ENCODE measurements at regions not wholly inside any gene's neighbourhood (a gene's known extent, or its start where the extent isn't known, plus 50 kb on each side); places are given as distances from the start of the nearest gene placed in this dataset.

- Histone ChIP-seq H3K4me1 (ENCODE audit: control insufficient read depth, insufficient read depth, low read length) (peaks cover 7% of the 10 kb centered on the region), H3K27me3 (replicated peaks; ENCODE audit: control insufficient read depth, insufficient read depth, low read length) (no peaks in the 10 kb centered on the region), H3K9me3 (ENCODE audit: control insufficient read depth, low read length) (no peaks in the 10 kb centered on the region), H3K9ac (ENCODE audit: low read length) (no peak overlapping the region), H3K4me3 (ENCODE audit: low read length) (no peak overlapping the region), H3K36me3 (ENCODE audit: control insufficient read depth, insufficient read depth, low read length, severe bottlenecking) (no peaks in the 10 kb centered on the region)
- no peak for DNase-seq (ENCODE audit: low read depth)
Observed at GRCh38 chr4:157992948-157993839, 179.6 kb downstream of the GASK1B start.

DNA sequence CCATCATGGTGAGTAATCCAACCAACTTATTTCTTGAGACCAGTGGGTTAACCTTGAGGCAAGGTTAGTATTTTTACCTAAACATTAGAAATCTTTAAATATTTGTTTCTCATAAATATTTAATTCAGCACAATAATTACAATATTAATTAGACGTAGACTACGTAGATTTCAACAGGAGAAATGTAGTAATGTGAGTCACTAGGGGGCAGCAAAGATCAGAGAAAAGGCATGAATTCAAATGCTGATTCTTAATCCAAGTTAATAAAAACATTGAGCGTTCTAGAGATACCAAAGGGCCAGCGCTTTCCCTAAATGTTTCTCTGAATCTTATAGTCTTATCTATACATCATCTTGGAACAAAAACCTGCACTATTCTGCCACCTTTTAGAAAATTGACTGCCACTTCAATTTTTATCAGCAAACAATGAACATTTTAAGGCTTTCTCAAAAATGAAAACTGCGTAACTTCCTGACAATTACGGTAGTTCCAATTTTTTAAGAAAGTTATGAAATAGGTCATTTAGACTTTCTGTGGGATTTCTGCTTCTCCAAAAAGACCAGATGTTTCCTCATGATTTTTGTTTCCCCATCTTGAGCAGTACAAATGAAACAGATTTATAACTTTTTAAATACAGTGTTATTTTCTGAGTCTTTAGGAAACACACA lies 180.7 kb downstream of the GASK1B start:
- no peaks in the 10 kb centered on the region for H3K9me3 ChIP-seq (ENCODE audit: control insufficient read depth, low read length)
- peak overlapping the region; percentile 81 for H3K4me3 ChIP-seq (ENCODE audit: low read length)
- peak overlapping the region; percentile 78 for H3K9ac ChIP-seq (ENCODE audit: low read length)
- H3K27me3 ChIP-seq (replicated peaks; ENCODE audit: control insufficient read depth, insufficient read depth, low read length): no peaks in the 10 kb centered on the region
- no peaks in the 10 kb centered on the region for H3K36me3 ChIP-seq (ENCODE audit: control insufficient read depth, insufficient read depth, low read length, severe bottlenecking)
- peaks cover 7% of the 10 kb centered on the region for H3K4me1 ChIP-seq (ENCODE audit: control insufficient read depth, insufficient read depth, low read length)
- peak; percentile 94 for DNase-seq (ENCODE audit: low read depth)

- DNase-seq (ENCODE audit: low read depth): no peak
Observed at GRCh38 chr4:157988641-157989040, 184.2 kb downstream of the GASK1B start.

GRCh38 chr4:157984285-157984911 lies 188.4 kb downstream of the GASK1B start:
- no peaks in the 10 kb centered on the region for H3K9me3 ChIP-seq (ENCODE audit: control insufficient read depth, low read length)
- H3K9ac ChIP-seq (ENCODE audit: low read length): no peak overlapping the region
- H3K36me3 ChIP-seq (ENCODE audit: control insufficient read depth, insufficient read depth, low read length, severe bottlenecking): no peaks in the 10 kb centered on the region
- no peak for DNase-seq (ENCODE audit: low read depth)
- H3K4me3 ChIP-seq (ENCODE audit: low read length): no peak overlapping the region
- no peaks in the 10 kb centered on the region for H3K4me1 ChIP-seq (ENCODE audit: control insufficient read depth, insufficient read depth, low read length)
- H3K27me3 ChIP-seq (replicated peaks; ENCODE audit: control insufficient read depth, insufficient read depth, low read length): no peaks in the 10 kb centered on the region

More at GRCh38 chr4:157988641-157989040, 184.2 kb downstream of the GASK1B start:
- H3K4me3 ChIP-seq (ENCODE audit: low read length): no peak overlapping the region
- H3K9me3 ChIP-seq (ENCODE audit: control insufficient read depth, low read length): no peaks in the 10 kb centered on the region
- H3K4me1 ChIP-seq (ENCODE audit: control insufficient read depth, insufficient read depth, low read length): peaks cover 7% of the 10 kb centered on the region
- no peak overlapping the region for H3K9ac ChIP-seq (ENCODE audit: low read length)
- H3K36me3 ChIP-seq (ENCODE audit: control insufficient read depth, insufficient read depth, low read length, severe bottlenecking): no peaks in the 10 kb centered on the region
- H3K27me3 ChIP-seq (replicated peaks; ENCODE audit: control insufficient read depth, insufficient read depth, low read length): no peaks in the 10 kb centered on the region

GRCh38 chr4:157983300-157983699 lies 189.5 kb downstream of the GASK1B start:
- H3K4me3 ChIP-seq (ENCODE audit: low read length): no peak overlapping the region
- H3K36me3 ChIP-seq (ENCODE audit: control insufficient read depth, insufficient read depth, low read length, severe bottlenecking): no peaks in the 10 kb centered on the region
- H3K9ac ChIP-seq (ENCODE audit: low read length): no peak overlapping the region
- no peaks in the 10 kb centered on the region for H3K4me1 ChIP-seq (ENCODE audit: control insufficient read depth, insufficient read depth, low read length)
- no peak for DNase-seq (ENCODE audit: low read depth)
- no peaks in the 10 kb centered on the region for H3K9me3 ChIP-seq (ENCODE audit: control insufficient read depth, low read length)
- no peaks in the 10 kb centered on the region for H3K27me3 ChIP-seq (replicated peaks; ENCODE audit: control insufficient read depth, insufficient read depth, low read length)

- no peak for DNase-seq (ENCODE audit: low read depth)
- no peak overlapping the region for H3K9ac ChIP-seq (ENCODE audit: low read length)
- H3K4me3 ChIP-seq (ENCODE audit: low read length): no peak overlapping the region
- H3K4me1 ChIP-seq (ENCODE audit: control insufficient read depth, insufficient read depth, low read length): no peaks in the 10 kb centered on the region
- no peaks in the 10 kb centered on the region for H3K36me3 ChIP-seq (ENCODE audit: control insufficient read depth, insufficient read depth, low read length, severe bottlenecking)
- no peaks in the 10 kb centered on the region for H3K9me3 ChIP-seq (ENCODE audit: control insufficient read depth, low read length)
- no peaks in the 10 kb centered on the region for H3K27me3 ChIP-seq (replicated peaks; ENCODE audit: control insufficient read depth, insufficient read depth, low read length)
Observed at GRCh38 chr4:157980158-157980557, 192.7 kb downstream of the GASK1B start.

DNA sequence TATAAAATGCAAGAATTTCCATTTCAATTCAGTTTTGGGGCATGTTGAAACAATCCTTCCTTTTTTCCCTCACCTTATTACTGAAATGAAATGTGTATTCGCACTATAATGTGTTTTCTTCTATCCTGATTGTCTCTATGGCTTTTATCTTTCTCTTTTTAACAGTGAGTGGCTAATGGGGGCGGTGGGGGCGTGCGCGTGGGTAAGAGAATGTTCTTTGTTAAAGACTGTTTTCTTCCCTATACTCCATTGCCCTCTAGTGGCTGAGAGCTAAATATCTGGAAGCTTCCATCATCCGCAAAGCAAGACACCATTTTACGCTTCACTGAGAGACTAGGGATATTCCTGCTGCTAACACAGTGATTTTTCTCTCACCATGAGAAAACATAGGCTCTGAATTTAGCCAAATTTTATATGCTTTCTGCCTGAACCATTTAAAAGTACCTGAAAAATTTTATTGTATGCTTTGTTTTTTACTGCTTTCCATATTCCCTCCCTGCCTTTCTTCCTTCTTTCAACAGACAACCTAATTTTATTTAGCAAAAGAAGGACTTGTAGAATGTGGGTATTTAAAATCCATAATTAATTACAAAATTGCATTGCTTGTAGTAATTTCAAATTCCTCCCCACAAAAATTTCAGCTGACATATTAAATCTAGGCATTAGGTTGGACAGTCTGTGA lies 194.0 kb downstream of the GASK1B start:
- no peaks in the 10 kb centered on the region for H3K9me3 ChIP-seq (ENCODE audit: control insufficient read depth, low read length)
- peak overlapping the region; percentile 66 for H3K4me3 ChIP-seq (ENCODE audit: low read length)
- H3K27me3 ChIP-seq (replicated peaks; ENCODE audit: control insufficient read depth, insufficient read depth, low read length): no peaks in the 10 kb centered on the region
- DNase-seq (ENCODE audit: low read depth): peak; percentile 89
- peak overlapping the region; percentile 41 for H3K9ac ChIP-seq (ENCODE audit: low read length)
- no peaks in the 10 kb centered on the region for H3K4me1 ChIP-seq (ENCODE audit: control insufficient read depth, insufficient read depth, low read length)
- H3K36me3 ChIP-seq (ENCODE audit: control insufficient read depth, insufficient read depth, low read length, severe bottlenecking): no peaks in the 10 kb centered on the region

DNA sequence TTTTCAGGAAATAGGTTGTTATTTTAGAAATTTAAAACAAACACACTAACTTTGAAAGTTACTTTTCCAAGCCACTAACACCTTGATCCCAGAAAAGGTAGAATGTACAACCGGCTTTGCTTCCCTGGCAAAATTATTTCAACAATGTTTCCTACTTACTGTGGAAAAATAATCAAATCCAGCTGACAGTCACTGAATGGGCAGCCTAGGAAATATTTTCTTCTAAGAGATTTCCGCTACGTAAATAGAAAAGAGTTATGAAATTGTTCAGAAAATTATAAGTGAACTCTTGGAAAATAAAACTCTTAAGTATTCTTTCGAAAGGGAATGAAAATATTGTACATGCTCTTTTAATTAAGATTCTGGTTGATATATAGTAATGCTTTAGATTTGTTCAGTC lies 195.7 kb downstream of the GASK1B start:
- Histone ChIP-seq H3K27me3 (replicated peaks; ENCODE audit: control insufficient read depth, insufficient read depth, low read length) (no peaks in the 10 kb centered on the region), H3K9ac (ENCODE audit: low read length) (no peak overlapping the region), H3K4me3 (ENCODE audit: low read length) (no peak overlapping the region), H3K9me3 (ENCODE audit: control insufficient read depth, low read length) (no peaks in the 10 kb centered on the region), H3K36me3 (ENCODE audit: control insufficient read depth, insufficient read depth, low read length, severe bottlenecking) (no peaks in the 10 kb centered on the region), H3K4me1 (ENCODE audit: control insufficient read depth, insufficient read depth, low read length) (no peaks in the 10 kb centered on the region)
- DNase-seq (ENCODE audit: low read depth): peak; percentile 82

GRCh38 chr4:157973297-157973696 lies 199.5 kb downstream of the GASK1B start:
- Histone ChIP-seq H3K4me1 (ENCODE audit: control insufficient read depth, insufficient read depth, low read length) (no peaks in the 10 kb centered on the region), H3K9ac (ENCODE audit: low read length) (no peak overlapping the region), H3K9me3 (ENCODE audit: control insufficient read depth, low read length) (no peaks in the 10 kb centered on the region), H3K4me3 (ENCODE audit: low read length) (no peak overlapping the region), H3K27me3 (replicated peaks; ENCODE audit: control insufficient read depth, insufficient read depth, low read length) (no peaks in the 10 kb centered on the region), H3K36me3 (ENCODE audit: control insufficient read depth, insufficient read depth, low read length, severe bottlenecking) (no peaks in the 10 kb centered on the region)
- no peak for DNase-seq (ENCODE audit: low read depth)

DNA sequence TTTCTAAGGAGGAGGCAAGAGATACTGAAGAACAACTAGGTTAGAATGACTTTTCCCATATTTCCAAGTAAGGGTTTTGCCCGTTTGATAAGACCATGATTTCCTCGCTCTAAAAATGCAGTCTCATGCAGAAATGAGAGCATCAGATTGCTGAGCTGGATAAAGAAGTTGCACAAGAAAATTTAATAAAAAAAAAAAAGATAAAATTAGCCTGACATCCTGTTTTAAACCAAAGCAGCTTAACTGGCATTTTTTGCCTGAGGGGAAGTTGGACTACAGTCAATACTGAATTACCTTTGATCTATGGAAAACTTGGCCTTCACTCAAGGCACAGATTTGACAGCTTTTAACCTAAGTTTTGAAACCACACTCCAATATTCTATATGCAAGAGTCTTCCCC lies 208.4 kb downstream of the GASK1B start:
- Histone ChIP-seq H3K4me3 (ENCODE audit: low read length) (no peak overlapping the region), H3K9ac (ENCODE audit: low read length) (no peak overlapping the region), H3K36me3 (ENCODE audit: control insufficient read depth, insufficient read depth, low read length, severe bottlenecking) (no peaks in the 10 kb centered on the region), H3K4me1 (ENCODE audit: control insufficient read depth, insufficient read depth, low read length) (peaks cover 3% of the 10 kb centered on the region), H3K9me3 (ENCODE audit: control insufficient read depth, low read length) (no peaks in the 10 kb centered on the region), H3K27me3 (replicated peaks; ENCODE audit: control insufficient read depth, insufficient read depth, low read length) (no peaks in the 10 kb centered on the region)
- peak; percentile 11 for DNase-seq (ENCODE audit: low read depth)
